ENCODE measurements at regions not wholly inside any gene's neighbourhood (a gene's known extent, or its start where the extent isn't known, plus 50 kb on each side); places are given as distances from the start of the nearest gene placed in this dataset.

DNA sequence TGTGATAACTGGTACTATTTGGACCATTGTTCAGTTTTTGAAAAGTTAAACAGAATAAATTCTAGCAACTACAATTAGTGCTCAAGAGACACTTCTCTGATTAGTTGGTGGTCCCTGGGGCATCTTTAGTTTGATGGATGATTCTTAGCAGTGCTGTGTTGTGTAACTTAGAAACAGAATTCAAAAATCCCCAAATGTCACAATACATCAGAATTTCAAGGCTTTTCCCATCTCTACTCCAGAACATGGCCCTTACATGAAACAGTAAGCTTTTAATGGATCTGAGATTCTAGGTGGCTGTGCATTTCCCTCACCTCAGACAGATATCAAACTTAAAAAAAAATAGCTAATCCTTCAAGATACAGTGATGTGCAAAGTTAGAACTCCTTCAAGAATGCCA is 104.4 kb upstream of the CXCL13 start:
- TF ChIP-seq, protein P1, sequence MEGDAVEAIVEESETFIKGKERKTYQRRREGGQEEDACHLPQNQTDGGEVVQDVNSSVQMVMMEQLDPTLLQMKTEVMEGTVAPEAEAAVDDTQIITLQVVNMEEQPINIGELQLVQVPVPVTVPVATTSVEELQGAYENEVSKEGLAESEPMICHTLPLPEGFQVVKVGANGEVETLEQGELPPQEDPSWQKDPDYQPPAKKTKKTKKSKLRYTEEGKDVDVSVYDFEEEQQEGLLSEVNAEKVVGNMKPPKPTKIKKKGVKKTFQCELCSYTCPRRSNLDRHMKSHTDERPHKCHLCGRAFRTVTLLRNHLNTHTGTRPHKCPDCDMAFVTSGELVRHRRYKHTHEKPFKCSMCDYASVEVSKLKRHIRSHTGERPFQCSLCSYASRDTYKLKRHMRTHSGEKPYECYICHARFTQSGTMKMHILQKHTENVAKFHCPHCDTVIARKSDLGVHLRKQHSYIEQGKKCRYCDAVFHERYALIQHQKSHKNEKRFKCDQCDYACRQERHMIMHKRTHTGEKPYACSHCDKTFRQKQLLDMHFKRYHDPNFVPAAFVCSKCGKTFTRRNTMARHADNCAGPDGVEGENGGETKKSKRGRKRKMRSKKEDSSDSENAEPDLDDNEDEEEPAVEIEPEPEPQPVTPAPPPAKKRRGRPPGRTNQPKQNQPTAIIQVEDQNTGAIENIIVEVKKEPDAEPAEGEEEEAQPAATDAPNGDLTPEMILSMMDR (conservative IDR thresholded peaks at IDR 0.05; ENCODE audit: low read depth in 2 of 2): no peak
- TF ChIP-seq EZH2phosphoT487 (IDR thresholded peaks at IDR 0.05; ENCODE audit: unreplicated experiment) (no peak), POLR2AphosphoS5 (IDR thresholded peaks at IDR 0.05; ENCODE audit: low read depth) (no peak), NANOG (IDR thresholded peaks at IDR 0.05; ENCODE audit: borderline replicate concordance) (no peak), EZH2 (IDR thresholded peaks at IDR 0.05; ENCODE audit: low read depth, unreplicated experiment) (no peak), ZNF331 (CRISPR knock-in tag; IDR thresholded peaks at IDR 0.05; ENCODE audit: low read depth) (no peak), ZNF114 (CRISPR knock-in tag; IDR thresholded peaks at IDR 0.05) (no peak)
- TF ChIP-seq, protein P2, sequence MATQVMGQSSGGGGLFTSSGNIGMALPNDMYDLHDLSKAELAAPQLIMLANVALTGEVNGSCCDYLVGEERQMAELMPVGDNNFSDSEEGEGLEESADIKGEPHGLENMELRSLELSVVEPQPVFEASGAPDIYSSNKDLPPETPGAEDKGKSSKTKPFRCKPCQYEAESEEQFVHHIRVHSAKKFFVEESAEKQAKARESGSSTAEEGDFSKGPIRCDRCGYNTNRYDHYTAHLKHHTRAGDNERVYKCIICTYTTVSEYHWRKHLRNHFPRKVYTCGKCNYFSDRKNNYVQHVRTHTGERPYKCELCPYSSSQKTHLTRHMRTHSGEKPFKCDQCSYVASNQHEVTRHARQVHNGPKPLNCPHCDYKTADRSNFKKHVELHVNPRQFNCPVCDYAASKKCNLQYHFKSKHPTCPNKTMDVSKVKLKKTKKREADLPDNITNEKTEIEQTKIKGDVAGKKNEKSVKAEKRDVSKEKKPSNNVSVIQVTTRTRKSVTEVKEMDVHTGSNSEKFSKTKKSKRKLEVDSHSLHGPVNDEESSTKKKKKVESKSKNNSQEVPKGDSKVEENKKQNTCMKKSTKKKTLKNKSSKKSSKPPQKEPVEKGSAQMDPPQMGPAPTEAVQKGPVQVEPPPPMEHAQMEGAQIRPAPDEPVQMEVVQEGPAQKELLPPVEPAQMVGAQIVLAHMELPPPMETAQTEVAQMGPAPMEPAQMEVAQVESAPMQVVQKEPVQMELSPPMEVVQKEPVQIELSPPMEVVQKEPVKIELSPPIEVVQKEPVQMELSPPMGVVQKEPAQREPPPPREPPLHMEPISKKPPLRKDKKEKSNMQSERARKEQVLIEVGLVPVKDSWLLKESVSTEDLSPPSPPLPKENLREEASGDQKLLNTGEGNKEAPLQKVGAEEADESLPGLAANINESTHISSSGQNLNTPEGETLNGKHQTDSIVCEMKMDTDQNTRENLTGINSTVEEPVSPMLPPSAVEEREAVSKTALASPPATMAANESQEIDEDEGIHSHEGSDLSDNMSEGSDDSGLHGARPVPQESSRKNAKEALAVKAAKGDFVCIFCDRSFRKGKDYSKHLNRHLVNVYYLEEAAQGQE (IDR thresholded peaks at IDR 0.05; ENCODE audit: unreplicated experiment): no peak
- TF ChIP-seq, protein P3, sequence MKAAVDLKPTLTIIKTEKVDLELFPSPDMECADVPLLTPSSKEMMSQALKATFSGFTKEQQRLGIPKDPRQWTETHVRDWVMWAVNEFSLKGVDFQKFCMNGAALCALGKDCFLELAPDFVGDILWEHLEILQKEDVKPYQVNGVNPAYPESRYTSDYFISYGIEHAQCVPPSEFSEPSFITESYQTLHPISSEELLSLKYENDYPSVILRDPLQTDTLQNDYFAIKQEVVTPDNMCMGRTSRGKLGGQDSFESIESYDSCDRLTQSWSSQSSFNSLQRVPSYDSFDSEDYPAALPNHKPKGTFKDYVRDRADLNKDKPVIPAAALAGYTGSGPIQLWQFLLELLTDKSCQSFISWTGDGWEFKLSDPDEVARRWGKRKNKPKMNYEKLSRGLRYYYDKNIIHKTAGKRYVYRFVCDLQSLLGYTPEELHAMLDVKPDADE (IDR thresholded peaks at IDR 0.05): no peak
